NCI-H748 (cell line): ENCODE measurements at regions not wholly inside any gene's neighbourhood (a gene's known extent, or its start where the extent isn't known, plus 50 kb on each side); places are given as distances from the start of the nearest gene placed in this dataset.

Experiments used
- DNase-seq: peaks from one replicate; lab custom pipeline; 2025; ENCODE audit not compliant: unreplicated experiment; lab: John Stamatoyannopoulos, UW

GRCh38 chr10:10796061-10796773, 221.5 kb upstream of the CELF2 start:
- no peak for DNase-seq

DNA sequence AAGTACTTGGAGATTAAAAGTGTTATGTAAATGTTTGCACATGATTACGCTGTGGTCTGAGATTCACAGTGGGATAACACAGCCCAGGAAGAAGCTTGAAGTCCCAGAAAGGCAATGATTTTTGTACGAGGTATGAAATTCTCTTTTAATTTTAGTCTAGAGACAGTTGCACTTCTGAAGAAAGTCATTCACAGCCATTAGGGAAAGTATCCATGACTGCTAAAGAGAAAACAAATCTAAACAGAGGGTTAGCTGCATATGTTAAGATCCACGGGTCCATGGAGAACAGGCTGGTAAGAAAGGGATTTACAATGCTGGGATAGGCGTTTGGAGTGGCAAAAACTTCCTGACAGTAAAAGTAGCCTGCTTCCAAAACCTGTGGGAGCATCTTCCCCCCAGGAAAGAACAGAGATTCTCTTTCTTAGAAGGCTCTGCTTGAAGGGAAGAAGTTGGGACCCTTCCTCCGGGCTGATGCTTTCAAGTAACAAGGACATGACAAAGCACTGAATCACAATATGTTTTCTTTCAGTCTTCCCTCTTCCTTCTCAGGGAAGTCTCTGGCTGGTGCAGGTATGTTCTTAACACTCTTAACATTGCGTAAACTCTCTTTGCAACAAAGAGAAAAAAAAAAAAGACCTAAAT, 220.8 kb upstream of the CELF2 start:
- DNase-seq, result no peak

DNA sequence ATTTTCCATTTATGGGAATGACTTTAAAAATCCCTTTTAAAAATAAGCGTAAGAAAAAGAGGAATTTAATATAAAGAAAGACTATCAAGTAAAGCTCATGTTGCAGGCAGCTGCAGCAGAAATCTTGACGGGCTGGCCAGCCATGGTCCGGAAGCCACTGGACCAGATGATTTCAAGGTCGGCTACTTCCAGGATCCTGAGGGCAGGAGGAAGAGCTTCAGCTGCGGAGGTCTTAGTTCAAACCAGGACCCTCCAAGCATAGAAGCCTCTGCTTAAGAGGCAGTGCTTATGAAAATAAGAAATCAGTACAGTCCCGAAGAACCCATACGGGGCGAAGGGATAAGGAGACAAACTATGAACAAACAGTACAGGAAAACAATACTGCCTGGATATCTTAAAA, 220.2 kb upstream of the CELF2 start:
- DNase-seq, result no peak

DNA sequence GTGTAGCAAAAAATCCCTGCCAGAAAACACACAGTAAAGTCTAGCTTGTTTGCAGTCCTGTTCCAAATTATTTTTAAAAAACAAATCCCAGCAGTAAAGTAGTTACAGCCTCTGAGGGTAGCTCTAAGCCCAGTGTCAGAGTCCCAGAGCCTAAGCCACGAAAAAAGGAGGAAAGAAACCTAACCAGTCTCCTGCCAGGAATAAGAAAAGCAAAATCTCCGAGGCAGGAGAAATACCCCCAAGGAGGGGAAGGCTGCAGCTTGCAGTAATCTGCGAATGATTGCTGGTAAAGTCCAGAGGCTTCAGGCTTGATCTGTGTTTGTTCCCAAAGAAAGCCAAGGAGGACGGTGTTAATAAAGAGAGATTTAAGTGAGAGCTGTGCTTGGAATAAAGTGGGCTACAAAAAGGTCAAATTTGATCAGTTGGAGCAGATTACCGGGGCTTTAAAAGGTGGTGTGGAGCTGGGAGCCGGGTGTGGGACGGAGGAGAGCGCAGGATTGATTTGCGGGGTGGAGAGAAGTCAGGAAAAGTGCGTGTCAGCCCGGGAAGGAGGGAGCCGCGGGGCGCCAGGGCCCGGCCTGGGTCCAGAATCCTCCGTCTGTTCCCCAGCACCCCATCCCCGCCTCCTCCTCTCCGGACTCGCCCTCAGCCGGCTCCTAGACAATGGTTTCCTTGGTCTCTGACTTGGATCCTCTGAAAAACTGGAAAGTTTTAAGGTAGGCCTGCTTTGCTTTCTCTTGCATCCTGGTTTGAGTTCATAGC, 219.4 kb upstream of the CELF2 start:
- no peak for DNase-seq

DNA sequence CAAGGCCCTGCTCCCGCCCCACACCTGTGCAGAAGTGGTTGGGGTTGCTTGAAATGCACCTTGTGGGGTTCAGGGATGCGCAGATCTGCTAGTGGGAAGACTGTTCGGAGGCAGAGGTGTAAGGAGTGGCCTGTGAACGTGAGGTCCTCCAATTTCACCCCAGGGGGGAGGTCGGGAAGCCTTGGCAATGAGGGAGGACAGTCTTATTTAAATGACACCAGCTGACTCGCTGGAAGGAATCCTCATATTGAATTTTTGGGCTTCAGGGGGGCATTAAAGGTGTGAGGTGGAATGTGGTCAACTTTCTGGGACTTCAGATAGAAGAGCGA, 218.8 kb upstream of the CELF2 start:
- no peak for DNase-seq

DNA sequence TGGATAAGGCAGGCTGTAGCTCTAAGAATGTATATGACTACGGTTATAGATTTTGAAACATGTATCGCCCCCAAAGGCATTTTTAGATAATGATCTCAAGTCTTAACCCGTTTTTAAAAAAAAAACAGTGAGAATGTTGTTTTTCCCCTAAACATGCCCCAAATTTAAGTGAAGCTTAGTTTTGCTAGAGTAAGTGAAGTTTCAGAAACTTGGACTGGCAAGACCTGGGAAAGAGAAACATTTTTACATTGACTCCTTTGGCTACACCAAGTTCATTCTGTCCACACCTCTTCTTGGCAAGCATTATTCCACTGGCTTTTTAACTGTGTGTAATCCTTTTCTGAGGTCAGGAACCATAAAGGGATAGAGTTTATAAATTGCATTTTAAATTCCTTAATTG, 216.7 kb upstream of the CELF2 start:
- no peak for DNase-seq

GRCh38 chr10:10803278-10803677, 214.4 kb upstream of the CELF2 start:
- DNase-seq, result no peak

- no peak for DNase-seq
These were observed 213.6 kb upstream of the CELF2 start for GRCh38 chr10:10804061-10804460.

DNA sequence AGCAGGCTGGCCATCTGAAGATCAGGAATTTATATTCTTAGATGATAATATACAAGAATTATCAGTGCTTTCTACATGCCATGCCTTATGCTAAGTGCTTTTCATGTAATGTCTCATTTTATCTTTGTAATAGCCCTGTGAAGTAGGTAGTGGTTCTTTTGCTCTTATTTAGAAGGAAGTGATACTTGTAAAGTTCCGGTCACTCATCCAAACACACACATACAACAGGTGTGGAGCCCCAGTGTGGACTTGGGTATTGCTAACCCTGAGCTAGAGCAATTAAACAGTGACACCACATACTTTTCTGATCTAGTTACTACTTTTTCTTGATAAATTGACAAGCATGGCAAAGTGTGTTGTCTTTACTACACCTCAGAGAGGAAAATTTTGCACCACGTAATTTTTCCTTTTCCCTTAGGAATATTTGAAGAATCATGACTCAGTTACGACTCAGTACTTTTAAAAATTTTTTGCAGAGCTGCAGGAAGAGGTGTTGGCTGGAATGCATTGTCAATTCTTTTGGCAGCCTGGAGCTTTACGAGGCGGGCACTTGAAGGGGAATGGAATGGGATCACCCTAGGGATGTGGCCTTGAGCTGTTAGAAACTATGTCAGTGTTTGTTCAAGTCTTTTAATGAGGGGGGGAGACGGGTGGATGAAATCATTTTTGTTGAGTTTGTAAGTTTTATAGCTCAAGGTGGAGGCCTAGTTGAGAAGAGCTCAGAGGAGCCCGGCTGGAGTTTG, 212.5 kb upstream of the CELF2 start:
- no peak for DNase-seq

DNA sequence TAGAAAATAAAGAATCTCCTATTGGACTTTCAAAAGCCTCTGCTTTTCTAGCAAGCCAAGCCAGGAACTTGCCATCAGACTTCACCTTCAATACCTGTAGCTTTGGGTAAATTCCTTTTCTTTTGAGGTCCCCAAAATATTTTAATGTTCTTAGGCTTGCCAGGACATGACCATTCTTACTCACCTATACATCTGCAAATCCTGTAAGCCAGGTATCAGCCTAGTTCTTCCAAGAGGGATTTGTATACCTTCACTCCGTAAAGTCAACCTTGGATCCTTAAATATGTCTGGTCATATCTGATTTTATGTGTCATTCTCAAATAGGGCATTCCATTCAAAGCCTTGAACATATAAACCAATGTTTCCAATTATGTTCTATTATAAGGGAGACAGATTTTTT, 210.6 kb upstream of the CELF2 start:
- no peak for DNase-seq

DNA sequence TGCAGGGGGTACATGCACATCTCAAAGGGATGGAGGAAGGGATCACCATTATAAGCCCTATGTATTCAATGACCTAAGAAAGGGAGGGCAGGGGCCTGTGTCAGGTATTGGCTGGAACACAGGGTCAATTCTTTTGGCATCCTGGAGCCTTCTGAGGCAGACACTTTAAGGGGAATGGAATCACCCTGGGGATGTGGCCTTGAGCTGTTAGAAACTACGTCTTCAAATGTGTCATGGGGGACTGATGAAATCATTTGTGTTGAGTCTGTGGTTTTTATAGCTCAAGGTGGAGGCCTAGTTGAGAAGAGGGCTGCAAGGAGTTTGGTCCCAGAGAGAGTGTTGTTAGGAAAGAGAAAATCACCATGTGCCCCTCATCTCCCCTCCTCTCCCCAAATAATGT, 206.1 kb upstream of the CELF2 start:
- no peak for DNase-seq

- DNase-seq, result no peak
These were observed 204.0 kb upstream of the CELF2 start for GRCh38 chr10:10813656-10814055.

- DNase-seq, result no peak
These were observed 203.6 kb upstream of the CELF2 start for GRCh38 chr10:10814069-10814468.

DNA sequence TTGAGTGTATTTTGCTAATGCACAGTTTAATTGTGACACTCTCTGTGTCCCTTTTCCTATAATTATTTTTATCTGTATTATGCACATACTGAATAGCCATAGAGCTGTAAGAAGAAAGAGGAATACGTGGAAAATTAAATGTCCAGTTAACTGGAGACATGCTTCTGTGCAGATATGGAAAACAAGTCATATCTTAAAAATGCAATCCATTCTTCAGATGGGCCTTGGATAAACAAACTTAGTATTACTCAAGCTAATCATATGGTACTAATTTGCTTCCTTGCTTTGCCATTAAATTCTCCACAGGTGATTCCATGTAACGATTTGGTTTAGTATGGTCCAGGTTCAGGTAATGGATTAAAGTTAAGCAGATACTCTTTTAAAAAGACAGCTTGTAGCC, 201.2 kb upstream of the CELF2 start:
- no peak for DNase-seq

- no peak for DNase-seq
These were observed 200.1 kb upstream of the CELF2 start for GRCh38 chr10:10817609-10818008.

DNA sequence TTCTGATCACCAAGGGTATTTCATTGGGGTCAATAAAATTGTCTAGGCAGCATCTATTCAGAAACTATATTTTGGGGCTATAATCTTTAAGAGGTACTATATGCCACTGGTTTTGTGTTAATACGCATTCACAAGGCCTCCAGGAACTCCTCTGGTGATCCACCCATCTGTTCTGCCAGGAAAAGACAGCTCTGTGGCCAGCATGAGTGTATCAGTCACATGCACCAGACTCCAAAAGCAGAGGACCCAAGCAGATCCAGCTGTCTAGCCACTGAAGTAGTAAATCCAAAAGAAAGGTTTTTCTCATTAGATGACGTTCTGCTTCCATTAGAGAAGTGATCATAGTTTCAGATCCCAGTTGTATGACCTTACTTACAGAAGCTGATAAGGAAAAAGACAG, 199.6 kb upstream of the CELF2 start:
- no peak for DNase-seq

DNA sequence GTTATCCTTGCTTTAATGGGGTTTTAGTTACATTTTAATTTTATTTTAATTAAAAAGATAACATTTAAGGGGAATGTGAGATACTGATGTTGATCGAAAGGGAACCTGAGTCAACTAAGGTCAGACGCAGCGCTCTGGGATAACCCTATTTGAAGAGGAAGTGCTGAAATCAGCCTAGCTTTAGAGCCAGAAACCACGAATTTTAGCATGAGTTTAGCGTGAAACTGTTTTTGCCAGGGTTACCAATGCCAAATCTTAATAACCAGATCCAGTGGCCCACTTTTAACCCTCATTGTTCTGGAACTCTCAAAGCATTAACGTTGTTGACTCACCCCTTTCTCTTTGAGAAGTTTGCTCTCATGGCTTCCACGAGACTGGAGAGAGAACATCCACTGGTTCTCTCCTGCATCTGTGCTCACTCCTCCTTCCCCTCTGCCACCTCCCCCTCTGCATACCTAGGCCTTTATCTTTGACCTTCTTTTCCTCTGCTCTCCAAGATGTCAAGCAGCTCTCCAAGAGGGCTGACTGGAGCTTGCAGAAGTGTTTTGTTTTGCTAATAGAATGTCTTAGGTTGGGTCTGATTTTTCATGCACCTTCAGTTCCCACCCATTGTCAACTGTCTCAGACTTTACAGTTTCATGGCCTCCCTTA, 198.3 kb upstream of the CELF2 start:
- no peak for DNase-seq

- DNase-seq, result no peak
These were observed 195.7 kb upstream of the CELF2 start for GRCh38 chr10:10821926-10822325.

DNA sequence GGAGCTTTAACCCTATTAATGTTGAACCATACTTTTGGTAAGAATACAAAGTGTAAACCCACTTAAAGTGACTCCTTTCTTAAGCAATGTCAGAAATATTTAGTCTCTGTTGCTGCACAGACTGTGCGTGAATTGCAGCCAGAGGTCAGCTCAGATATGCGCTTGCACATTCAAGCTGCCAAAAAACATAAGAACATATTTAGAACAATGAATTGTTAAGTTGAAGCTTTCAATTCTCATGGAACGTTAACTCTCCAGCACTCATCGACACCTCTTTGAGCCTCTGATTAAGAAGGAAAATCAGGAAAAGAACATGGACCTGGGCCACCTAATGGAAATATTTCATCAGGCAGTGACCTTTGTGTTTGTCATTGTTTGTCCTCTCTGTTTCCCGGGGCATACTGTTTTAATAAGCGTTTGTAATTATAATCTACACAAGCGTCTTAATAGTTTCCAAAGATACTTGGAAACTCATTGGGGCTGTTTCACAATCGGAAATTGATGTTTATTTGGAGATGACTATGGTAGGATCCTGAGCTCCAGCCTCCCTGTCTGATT, 193.0 kb upstream of the CELF2 start:
- no peak for DNase-seq

DNA sequence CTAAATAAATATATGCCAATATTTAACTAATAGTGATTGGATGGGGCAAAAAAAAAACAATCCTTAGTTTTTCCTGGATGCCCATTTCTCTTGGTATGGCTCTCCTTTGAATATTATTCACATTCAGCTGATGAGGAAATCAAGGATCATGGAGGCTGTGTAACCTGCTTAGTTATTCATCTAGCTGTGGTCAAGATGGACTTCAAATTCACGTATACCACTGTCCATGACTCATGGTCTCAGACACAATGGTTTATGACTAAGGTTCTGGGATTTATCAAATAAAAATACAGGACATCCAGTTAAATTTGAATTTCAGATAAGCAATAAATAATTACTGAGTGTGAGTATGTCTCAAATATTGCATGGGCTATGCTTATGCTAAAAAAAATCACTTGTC, 191.5 kb upstream of the CELF2 start:
- DNase-seq, result no peak

- no peak for DNase-seq
These were observed 189.0 kb upstream of the CELF2 start for GRCh38 chr10:10828623-10829022.
